ENCODE measurements at regions not wholly inside any gene's neighbourhood (a gene's known extent, or its start where the extent isn't known, plus 50 kb on each side); places are given as distances from the start of the nearest gene placed in this dataset.

GRCh38 chr4:181529537-181529936 lies 713.7 kb upstream of the TENM3 start:
- TF ChIP-seq CTCF (IDR thresholded peaks at IDR 0.05) (no peak), POLR2A (IDR thresholded peaks at IDR 0.05) (no peak)
